ENCODE measurements at regions not wholly inside any gene's neighbourhood (a gene's known extent, or its start where the extent isn't known, plus 50 kb on each side); places are given as distances from the start of the nearest gene placed in this dataset.
"Not testable (repeated sequence)": the region's sequence is repeated elsewhere in the genome, so short reads cannot be mapped to it uniquely, and the experiment has no call there.

- no peak overlapping the region for H2AFZ ChIP-seq (ENCODE audit: low read depth)
- CTCF ChIA-PET: no interaction called here
- no peak overlapping the region for H3K27ac ChIP-seq (ENCODE audit: low read depth in 2 of 2, low read length in 1 of 2)
These were observed 179.4 kb downstream of the NRN1 start for GRCh38 chr6:5827056-5827904.

GRCh38 chr6:5824382-5824983 is 182.2 kb downstream of the NRN1 start:
- H3K36me3 ChIP-seq (replicated peaks in 1 of 2; ENCODE audit: control insufficient read depth in 1 of 2, insufficient read depth in 2 of 2, low read length in 1 of 2); CTCF ChIA-PET; DNase-seq; H3K9ac ChIP-seq; H3K4me2 ChIP-seq; H3F3A ChIP-seq (replicated peaks; ENCODE audit: insufficient read depth); H3K79me2 ChIP-seq (ENCODE audit: insufficient read depth); POLR2A ChIA-PET; H3K9me2 ChIP-seq; H4K20me1 ChIP-seq (ENCODE audit: insufficient read depth); H3K27ac ChIP-seq (ENCODE audit: low read depth in 2 of 2, low read length in 1 of 2); H3K9me3 ChIP-seq; H3K4me3 ChIP-seq (ENCODE audit: low read depth in 2 of 2, low read length in 1 of 2); H3K27me3 ChIP-seq (ENCODE audit: insufficient read depth); H3K4me1 ChIP-seq (ENCODE audit: control insufficient read depth in 1 of 2, insufficient read depth in 2 of 2, low read depth in 1 of 2, low read length in 1 of 2); H2AFZ ChIP-seq (ENCODE audit: low read depth): not testable (repeated sequence)
- WGBS (ENCODE audit: low lambda C conversion rate): 64% methylated on average over 7 of the region's 8 CpGs

More at GRCh38 chr6:5827056-5827904, 179.4 kb downstream of the NRN1 start:
- Histone ChIP-seq H3K79me2 (ENCODE audit: insufficient read depth) (no peaks in the 10 kb centered on the region), H3F3A (replicated peaks; ENCODE audit: insufficient read depth) (no peaks in the 10 kb centered on the region), H3K4me3 (ENCODE audit: low read depth in 2 of 2, low read length in 1 of 2) (no peak overlapping the region), H3K4me1 (ENCODE audit: control insufficient read depth in 1 of 2, insufficient read depth in 2 of 2, low read depth in 1 of 2, low read length in 1 of 2) (no peaks in the 10 kb centered on the region), H3K36me3 (replicated peaks in 1 of 2; ENCODE audit: control insufficient read depth in 1 of 2, insufficient read depth in 2 of 2, low read length in 1 of 2) (no peaks in the 10 kb centered on the region), H3K9me3 (no peaks in the 10 kb centered on the region), H3K9ac (no peak overlapping the region), H3K9me2 (no peaks in the 10 kb centered on the region), H3K4me2 (no peak overlapping the region), H4K20me1 (ENCODE audit: insufficient read depth) (no peaks in the 10 kb centered on the region), H3K27me3 (ENCODE audit: insufficient read depth) (no peaks in the 10 kb centered on the region)
- DNase-seq: no peak
- TF ChIP-seq REST (IDR thresholded peaks at IDR 0.05; ENCODE audit: low read depth, low read length) (no peak), GATA2 (CRISPR knock-in tag; IDR thresholded peaks at IDR 0.05) (no peak), CHD2 (IDR thresholded peaks at IDR 0.05; ENCODE audit: low read length, partially characterized antibody) (no peak), USF2 (IDR thresholded peaks at IDR 0.05; ENCODE audit: borderline replicate concordance, low read depth, low read length) (no peak), SIN3A (IDR thresholded peaks at IDR 0.05; ENCODE audit: borderline replicate concordance, low read depth, low read length) (no peak), NRF1 (IDR thresholded peaks at IDR 0.05; ENCODE audit: low read depth, low read length) (no peak), MXI1 (IDR thresholded peaks at IDR 0.05; ENCODE audit: low read depth, low read length) (no peak), CTCF (IDR thresholded peaks at IDR 0.05) (no peak), MAX (IDR thresholded peaks at IDR 0.05; ENCODE audit: low read depth) (no peak)
- POLR2A ChIA-PET: no interaction called here
- WGBS (ENCODE audit: low lambda C conversion rate): 56% methylated on average over 14 of the region's 14 CpGs

Measured in SK-N-SH (cell line).